GM12872 (cell line): ENCODE measurements at regions not wholly inside any gene's neighbourhood (a gene's known extent, or its start where the extent isn't known, plus 50 kb on each side); places are given as distances from the start of the nearest gene placed in this dataset.

Experiments
- CTCF ChIP-seq: IDR thresholded peaks from 3 replicates; pipeline ENCODE4 v1.5.1; 2011; ENCODE audit warnings: low read depth, mild to moderate bottlenecking, low read length, moderate library complexity; ENCODE audit not compliant: insufficient read depth

- no peak for TF ChIP-seq CTCF
These were observed 476.5 kb downstream of the BRINP3 start for GRCh38 chr1:190001187-190001586.

GRCh38 chr1:190003376-190003775, 474.3 kb downstream of the BRINP3 start:
- no peak for TF ChIP-seq CTCF

- TF ChIP-seq CTCF: no peak
These were observed 466.1 kb downstream of the BRINP3 start for GRCh38 chr1:190011585-190011984.

- TF ChIP-seq CTCF: no peak
These were observed 457.9 kb downstream of the BRINP3 start for GRCh38 chr1:190019717-190020116.

- TF ChIP-seq CTCF: no peak
These were observed 455.0 kb downstream of the BRINP3 start for GRCh38 chr1:190022709-190023108.

GRCh38 chr1:190029441-190029840, 448.2 kb downstream of the BRINP3 start:
- TF ChIP-seq CTCF: no peak

- no peak for TF ChIP-seq CTCF
These were observed 434.0 kb downstream of the BRINP3 start for GRCh38 chr1:190043655-190044054.

- TF ChIP-seq CTCF: no peak
These were observed 431.4 kb downstream of the BRINP3 start for GRCh38 chr1:190046231-190046630.
